Right lobe of liver (tissue), 4 donors: ENCODE measurements at regions not wholly inside any gene's neighbourhood (a gene's known extent, or its start where the extent isn't known, plus 50 kb on each side); places are given as distances from the start of the nearest gene placed in this dataset.

ENCODE experiments used
- POLR2A ChIP-seq: fragments of 450-650 bp; IDR thresholded peaks from one replicate; pipeline ENCODE4 v1.6.1; 2017; ENCODE audit warnings: antibody characterized with exemption, mild to moderate bottlenecking
- TF ChIP-seq, protein P1 (sequence below), 4 donors: fragments of 200-600 bp in 3 of 4; fragments of 450-650 bp in 1 of 4; IDR thresholded peaks; one replicate each; pipeline versions ENCODE4 v1.5.1 to v1.8.0; 2016 to 2022; ENCODE audit warnings: antibody characterized with exemption in 4 of 4, mild to moderate bottlenecking in 2 of 4
- donor health status: DM: no; HTN: no; CAD: no.
- donor health status: DM: no; HTN: no; CAD: no.
- donor health status: DM: no; HTN: yes; CAD: no.

- TF ChIP-seq POLR2A: no peak
- TF ChIP-seq, protein P1, sequence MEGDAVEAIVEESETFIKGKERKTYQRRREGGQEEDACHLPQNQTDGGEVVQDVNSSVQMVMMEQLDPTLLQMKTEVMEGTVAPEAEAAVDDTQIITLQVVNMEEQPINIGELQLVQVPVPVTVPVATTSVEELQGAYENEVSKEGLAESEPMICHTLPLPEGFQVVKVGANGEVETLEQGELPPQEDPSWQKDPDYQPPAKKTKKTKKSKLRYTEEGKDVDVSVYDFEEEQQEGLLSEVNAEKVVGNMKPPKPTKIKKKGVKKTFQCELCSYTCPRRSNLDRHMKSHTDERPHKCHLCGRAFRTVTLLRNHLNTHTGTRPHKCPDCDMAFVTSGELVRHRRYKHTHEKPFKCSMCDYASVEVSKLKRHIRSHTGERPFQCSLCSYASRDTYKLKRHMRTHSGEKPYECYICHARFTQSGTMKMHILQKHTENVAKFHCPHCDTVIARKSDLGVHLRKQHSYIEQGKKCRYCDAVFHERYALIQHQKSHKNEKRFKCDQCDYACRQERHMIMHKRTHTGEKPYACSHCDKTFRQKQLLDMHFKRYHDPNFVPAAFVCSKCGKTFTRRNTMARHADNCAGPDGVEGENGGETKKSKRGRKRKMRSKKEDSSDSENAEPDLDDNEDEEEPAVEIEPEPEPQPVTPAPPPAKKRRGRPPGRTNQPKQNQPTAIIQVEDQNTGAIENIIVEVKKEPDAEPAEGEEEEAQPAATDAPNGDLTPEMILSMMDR (IDR thresholded peaks at IDR 0.05): no peak
These were observed 164.5 kb downstream of the ERMARD start for GRCh38 chr6:169915769-169916550.
